Medulla oblongata (tissue), 1 donor: ENCODE measurements at regions not wholly inside any gene's neighbourhood (a gene's known extent, or its start where the extent isn't known, plus 50 kb on each side); places are given as distances from the start of the nearest gene placed in this dataset.
"Not testable (repeated sequence)": the region's sequence is repeated elsewhere in the genome, so short reads cannot be mapped to it uniquely, and the experiment has no call there.

ENCODE experiments used
- DNase-seq: peaks from one replicate; pipeline ENCODE4 v3.0.0-alpha.2; 2015; ENCODE audit errors: extremely low spot score

DNA sequence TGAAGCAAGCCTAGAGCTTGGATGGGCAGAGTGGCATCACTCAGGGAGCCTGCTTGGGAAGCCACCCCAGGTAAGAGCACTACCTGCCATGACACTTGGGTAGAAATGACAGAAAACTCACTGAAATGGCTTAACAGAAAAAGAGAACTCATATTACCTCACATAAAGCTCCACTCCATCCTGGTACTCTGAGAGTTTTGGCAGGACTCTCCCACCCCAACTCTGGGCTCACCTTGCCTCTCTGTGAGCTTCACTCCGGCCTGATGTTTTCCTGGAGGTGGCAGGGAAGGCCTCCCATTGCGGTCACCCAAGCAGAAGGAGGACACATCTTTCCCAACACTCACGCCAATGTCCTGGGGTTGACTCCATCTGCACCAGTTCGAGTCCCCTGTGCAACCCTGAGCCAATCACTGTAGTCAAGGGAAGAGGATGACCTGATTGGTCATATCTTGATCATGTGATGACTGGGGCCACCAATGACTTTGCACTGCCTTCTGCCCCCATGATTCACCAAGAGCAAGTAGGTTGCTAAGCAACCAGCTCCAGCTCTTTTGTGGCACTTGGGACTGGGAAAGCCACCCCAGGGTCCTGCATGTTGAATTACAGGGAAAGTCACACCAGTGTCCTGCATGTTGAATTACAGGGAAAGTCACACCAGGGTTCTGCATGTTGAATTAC, 446.1 kb upstream of the SULF2 start:
- no peak for DNase-seq

DNA sequence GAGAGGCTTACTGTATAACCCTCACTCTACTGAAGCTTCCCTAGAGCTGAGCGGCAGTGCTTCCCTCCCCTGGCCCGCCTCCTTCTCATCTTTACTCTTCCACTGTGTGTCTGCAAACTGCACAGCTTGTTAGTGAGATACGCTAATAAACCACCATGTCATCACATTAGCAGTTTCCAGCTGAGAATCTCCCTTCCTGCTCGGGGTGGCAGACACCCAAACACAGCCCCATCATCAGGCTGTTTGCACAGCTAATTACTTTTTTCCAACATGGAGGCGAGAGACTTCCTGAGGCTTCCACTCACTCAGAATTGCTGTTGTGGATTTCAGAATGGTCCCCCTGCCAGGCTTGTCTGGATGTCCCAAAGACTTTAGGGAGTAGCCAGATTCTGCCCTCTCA, 444.9 kb upstream of the SULF2 start:
- no peak for DNase-seq

DNA sequence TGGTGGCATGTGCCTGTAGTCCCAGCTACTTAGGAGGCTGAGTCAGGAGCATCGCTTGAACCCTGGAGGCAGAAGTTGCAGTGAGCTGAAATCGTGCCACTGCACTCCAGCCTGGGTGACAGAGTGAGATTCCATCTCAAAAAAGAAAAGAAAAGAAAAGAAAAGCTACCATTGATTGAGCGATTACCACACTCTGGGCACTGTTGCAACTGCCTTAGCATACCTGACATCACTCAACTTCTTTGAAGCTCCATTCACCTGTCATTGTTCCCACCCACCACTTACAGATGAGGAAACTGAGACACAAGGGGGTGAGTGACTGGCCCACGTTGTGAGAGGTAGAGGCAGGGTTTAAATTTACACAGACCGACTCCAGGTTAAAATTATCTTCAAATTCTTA, 442.1 kb upstream of the SULF2 start:
- no peak for DNase-seq

DNA sequence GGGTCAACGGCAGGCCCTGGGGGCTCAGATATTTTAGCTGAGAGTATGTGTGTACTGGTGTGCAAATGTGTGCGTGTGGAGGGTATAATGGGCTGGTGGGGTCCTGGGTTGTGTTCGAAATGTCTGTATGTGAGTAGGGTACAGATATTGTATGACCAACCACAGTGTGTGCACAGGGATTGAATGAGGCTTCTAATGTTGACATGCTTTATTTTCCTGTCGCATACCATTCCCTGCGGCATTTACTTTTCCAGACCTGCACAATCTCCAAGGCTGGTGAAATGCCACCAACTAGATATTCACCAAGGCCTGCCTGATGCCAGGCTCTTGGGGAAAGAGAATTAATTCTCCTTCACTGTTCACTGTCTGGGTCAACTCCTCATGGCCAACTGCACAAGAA, 441.4 kb upstream of the SULF2 start:
- DNase-seq = no peak

DNA sequence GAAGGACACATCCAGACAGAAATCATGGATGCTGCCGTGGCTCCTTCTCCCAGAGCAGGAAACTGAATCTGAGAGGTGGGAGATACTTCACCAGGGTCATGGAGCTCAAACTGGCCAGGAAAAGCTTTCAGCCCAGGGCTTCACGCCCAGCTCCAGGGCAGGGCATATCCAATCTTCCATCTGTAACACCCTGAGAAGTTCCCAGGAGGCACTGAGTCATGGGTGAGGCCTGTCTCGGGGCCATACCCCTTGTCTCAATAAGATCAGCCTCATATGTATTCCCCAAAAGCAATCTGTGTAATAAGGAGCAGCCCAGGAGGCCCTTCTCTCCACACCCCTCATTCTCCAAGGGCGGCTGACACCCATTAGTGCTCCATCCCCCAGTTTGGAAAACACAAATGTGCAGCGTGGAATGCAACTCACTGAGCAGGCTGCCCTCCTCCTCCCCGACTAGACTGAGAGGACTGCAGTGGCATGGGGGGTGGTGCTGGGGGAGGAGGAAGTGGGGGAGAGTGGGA, 439.3 kb upstream of the SULF2 start:
- no peak for DNase-seq

DNA sequence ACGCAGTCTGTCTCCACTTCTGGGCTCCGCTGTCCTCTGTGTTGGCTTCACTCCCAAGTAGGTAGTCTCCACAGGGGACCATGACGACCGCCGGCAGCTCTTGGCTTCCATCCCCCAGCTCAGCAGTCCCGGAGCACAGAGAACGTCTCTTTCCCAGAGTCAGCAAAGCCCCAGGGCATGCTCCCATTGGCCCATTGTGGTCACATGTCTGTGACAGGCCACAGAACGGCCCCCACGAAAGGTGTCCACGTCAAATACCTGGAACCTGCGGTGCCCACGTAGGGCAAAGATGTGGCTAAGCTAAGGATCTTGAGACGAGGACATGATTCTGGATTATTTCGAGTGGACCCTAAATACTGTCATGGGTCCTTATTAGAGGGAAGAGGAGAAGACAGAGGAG, 438.4 kb upstream of the SULF2 start:
- DNase-seq = peak; percentile 10

DNA sequence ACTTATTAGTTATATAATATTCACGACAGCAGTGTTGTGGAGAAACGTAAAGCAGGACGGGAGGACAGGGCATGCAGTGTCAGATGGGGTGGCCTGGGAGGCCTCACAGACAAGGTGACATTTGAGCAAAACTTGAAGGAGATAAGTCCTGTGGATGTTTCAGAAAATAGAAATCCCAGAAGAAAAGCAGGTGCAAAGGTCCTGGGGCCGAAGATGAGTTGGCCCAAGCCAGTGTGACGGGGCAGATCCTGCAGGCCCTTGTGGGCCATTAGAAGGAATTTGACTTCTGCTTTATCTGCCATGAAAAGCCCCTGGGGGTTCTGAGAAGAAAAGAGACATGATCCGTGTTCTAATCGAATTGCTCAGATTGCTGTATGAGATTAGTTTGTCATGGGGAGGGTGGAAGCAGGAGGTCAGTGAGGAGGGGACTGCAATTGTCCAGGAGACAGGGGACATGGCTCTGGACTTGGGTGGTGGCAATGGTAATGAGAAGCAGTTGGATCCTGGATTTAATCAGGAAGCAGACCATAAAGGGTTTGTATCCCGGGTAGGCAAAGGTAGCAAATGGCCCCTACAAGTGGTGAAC, 437.4 kb upstream of the SULF2 start:
- DNase-seq = no peak

DNA sequence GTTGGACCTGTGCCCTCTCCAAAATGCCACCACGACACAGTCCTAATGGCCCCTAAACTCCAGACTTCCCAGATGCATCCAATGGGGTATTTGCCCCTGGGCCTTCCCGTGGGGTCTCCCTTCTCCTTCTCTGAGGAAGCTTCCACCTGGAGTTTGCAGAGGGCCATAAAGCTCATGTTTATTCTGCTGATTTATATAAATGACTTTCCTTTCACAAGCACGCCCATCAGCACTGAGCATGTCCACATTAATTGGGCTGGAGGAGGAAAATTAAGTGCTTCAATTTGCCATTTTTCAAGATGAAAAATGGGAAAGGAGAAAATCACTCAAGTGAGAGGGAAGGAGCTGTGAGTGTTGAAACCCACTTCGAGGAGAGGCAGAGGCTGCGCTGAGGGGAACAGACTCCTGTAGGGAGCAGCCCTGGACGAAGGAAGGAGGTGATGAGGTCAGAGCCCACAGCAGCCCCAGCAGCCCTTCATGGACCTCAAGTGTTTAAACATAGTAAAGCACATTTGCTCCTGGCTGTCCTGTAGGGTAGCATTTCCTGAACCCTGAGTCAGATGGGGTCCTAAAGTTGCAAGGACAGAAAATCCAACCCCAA, 434.9 kb upstream of the SULF2 start:
- no peak for DNase-seq

DNA sequence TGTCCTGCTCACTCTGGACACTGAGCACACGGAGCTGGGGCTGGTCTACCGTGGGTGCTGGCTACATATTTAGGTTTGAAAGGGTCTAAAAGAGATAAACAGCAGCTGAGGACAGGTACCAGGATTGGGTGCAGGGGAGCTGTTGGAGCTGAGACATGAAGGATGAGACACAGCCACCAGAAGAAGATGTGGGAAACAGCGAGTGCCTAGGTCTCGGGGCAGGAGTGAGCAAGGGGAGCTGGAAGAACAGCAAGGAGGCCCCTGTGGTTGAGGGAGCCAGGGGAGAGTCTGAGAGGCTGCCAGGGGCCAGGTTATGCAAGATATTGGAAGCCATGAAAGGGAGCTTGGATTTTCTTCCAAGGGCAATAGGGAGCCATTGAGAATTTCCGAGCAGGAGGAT, 434.0 kb upstream of the SULF2 start:
- no peak for DNase-seq

DNA sequence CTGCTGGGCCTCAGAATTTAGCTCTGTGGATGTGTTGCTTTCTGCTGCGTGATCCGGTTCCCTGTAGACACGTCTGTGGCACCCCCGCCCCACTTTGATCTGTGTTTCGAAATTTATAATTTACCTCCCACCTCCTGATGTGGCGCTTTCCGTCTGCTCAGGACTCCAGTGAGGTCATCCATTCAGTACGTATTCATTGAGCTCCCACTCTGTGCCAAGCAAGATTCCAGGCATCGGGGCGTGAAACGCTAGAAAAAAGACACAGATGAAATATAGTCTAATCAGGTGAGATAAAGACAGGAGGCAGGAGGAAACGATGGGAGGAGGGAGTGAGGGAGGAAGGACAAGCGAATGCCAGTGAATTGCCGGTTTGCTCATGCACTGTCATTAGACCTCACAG, 431.9 kb upstream of the SULF2 start:
- DNase-seq = no peak

DNA sequence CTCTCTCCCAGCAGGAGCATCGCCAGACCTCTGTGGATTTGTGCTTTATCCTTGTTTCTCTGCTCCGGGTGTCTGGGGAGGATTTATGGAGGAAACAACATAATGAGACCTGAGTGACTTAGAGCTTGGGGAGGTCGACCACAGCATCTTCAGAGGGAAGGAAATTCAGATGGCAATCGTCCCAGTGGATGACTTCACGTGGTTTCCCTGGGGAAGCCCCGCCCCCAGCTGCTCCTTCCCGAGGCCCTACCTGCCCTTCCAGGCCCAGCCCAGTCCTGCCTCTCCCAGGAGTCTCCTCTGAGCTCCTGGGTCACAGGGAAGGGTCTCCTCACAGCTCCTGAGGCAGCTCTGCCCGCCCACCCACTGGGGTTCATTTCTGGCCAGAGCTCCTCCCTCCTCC, 430.3 kb upstream of the SULF2 start:
- DNase-seq = no peak

DNA sequence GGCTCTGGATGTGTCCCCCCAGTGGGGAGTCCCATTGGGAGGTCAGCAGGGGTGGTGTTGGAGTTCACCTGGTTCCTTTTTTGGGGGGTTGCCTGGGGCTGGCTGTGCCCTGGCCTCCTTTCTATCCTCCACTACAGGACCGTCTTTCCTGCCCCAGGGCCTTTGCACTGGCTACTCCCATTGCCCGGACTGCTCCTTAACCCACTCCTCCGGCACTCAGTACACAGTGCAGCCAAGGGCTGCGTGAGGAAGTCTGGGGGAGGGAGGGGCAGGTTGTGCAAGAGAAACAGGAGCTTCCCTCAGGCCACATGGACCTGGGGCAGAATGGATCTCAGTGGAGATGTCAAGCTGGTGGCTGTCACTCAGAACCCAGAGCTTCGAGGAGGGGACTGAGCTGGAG, 429.3 kb upstream of the SULF2 start:
- DNase-seq = no peak

DNA sequence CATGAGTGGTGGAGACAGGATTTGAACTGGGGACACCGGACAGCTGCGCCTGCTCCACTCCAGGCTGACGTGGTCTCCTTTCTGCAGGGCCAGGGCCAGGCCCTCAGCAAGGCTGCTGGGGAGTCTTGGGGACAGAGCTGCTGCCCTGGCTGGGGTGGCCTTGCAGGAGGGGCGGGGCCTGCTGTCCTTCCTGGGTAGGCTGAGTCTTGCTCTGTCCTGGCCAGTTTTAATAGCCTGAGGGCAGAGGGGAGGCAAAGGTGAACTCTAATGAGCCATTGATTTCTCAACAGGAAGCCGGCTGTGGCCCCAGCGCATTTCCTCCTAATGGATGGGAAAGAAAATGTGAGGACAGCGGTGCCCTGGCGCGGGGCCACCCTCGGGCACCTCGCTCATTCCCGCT, 428.4 kb upstream of the SULF2 start:
- DNase-seq = not testable (repeated sequence)

DNA sequence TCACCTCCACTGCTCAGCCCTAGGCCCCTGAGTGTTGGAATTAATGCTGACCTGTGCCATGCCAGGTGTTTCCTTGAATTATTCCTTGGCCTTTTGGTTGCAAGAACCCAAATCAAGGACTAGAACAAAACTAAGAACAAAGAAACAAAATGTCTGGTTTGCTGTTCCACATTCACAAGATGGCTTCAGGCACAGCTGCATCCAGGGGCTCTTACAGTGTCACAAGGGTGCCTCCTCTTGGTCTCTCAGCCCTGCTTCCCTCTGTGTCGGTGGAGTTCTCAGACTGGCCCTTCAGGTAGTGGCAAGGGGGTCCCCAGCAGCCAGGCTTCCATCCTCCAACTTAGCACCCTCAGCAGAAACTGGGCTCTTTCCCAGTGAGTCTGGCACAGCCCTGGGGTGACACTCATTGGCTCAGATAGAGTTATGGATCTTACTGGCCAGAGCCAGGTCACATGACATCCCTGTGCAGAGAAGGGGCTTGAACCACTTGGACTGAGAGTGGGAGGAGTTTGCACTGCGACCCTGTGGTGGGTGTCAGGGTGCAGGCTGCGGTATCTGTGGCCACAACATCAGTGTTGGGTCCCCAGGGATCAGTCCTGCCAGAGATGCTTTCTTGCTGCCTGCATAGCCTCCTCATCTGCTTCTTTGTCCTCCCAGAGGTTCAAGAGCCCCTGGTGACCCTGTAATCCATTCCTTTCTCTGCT, 427.7 kb upstream of the SULF2 start:
- DNase-seq = no peak

DNA sequence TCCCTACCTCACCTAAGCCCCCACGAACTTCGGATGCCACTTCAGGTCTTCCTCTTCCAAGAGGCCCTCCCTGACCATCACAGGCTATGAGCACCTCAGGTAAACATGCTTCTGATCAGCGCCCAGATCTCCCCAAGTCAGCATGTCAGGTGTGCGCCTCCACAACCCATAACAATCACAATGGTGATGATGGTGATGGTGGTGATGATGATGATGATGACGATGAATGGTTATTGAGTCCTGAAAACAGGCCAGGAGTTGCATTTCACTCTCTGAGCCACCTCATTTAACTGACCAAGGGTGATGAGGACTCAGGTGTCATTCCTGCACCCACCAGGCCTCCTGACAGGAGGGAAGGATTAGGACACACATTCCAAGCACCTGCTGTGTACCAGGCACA, 426.6 kb upstream of the SULF2 start:
- no peak for DNase-seq

DNA sequence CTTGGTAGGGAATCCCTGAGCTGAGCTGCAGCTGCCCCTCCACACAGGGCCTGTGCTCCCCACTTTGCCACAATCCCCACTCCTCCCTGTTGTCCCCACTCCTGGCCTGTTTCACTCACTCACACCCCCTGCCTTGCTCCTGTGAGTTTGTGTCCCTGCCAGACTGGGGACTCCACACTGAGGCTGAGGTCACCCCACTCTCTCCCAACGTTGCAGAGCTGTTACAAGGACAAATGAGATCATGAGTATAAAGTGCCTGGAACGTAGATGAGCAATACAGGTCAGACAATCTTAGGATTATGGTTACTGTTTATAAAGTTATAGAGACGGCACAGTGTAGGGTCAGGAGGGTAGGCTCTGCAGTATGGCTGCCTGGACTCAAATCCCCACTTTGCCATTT, 426.0 kb upstream of the SULF2 start:
- DNase-seq = no peak

DNA sequence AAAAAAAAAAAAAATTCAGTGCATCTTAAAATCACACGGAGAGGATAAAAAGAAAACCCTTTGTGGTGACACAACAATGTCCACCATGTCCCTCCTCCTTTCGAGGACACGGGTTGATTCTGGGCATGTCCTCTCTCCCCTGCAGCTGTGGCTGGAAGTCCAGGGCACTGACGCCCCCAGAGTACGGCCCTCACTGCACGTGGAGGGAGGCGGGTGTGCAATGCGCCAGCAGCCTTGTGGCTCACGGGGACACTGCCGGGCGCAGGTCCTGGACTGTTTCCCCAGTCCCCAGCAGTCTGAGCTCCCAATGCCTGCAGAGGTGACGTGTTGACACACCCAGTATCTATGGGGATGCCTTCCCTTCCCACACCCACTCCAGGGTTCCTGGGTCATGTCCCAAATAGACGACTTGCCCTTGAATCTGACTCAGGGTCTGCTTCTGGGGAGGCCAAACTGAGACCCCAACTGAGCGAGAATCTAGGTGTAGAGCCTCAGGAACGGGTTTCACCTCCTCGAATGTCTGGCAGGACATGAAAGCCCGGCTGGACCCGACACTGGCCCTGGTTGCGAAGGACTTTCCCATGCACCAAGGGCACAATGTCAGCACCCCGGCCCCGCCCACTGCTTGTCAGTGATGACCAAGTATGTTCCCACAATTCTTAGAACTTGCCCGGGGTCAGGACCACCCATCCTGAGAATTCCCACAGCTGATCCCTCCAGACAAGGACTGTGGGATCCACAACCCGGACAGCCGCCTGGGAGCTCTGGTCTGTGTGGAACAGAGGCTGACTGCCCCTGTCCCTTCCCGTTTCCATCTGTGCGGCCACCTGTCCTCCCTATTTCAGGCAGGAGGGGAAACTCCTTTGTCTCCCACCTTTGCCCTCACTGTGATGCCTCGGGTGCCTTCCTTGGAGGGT, 425.1 kb upstream of the SULF2 start:
- no peak for DNase-seq

DNA sequence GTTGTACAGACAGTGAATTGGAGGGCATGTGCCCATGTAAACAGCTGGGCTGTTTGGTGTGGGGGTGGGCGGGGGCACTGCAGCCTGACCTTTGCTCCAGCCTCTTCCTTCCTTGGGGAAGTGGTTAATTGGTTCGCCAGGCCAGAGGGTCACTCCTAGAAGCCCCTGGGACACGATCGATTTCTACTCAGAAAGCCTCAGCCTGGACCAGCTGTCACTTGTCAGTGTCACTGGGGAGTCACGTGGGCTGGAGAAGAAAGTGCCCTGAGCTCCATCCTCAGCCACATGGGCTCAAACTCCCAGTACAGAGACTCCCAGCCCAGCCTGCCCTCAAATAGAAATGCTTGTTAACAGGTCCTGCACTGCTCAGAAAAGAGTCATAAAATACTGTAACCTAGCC, 423.8 kb upstream of the SULF2 start:
- DNase-seq = no peak

DNA sequence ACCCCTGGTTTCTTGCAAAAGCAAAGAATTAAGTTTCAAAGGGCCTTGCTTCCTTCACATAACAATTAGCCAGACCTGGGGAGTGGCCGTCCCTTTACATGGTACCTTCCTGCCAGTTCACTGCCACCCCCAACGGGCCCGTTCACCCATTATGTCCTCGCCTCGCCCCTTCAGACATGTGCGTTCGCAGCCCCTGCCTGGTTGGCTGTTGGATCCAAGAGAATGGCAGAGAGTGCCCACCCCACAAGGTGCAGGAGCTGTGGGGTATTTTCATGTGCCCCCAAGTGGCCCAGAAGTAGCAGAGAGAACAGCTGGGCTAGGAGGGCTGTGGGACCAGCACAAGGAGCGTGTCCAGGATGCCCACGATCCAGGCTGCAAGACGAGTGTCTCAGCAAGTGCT, 422.9 kb upstream of the SULF2 start:
- DNase-seq = no peak

DNA sequence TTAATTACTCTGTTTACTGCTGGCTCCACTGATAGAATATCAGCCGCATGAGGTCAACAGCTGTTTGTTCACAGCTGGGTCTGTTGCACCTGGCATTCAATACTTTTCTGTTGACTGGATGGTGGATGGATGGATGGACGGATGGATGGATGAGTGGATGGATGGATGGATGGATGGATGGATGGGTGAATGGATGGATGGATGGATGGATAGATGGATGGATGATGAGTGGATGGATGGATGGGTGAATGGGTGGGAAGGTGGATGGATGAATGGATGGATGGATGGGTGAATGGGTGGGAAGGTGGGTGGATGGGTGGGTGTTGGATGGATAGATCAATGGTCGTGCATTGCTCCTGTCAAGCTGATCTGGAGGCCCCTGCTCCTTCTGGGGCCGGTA, 422.2 kb upstream of the SULF2 start:
- no peak for DNase-seq

DNA sequence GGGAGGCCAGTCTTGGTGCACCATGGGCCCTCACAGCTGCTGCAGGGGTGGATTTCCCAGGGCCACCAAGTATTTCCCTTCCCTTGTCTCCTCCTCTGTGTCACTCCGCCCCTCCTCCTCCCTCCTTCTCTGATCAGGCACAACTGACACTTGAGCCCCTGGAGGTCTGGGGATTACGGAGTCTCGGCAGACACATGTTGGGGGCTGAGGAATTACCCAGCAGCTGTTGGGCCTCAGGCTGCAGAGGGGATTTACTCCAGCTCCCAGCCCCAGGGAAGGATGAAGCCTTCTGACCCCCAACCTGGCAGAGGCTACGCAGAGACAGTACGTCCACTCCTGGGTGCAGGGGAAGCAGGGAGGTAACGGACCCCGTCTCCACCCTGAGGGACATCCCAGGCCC, 420.5 kb upstream of the SULF2 start:
- DNase-seq = no peak

DNA sequence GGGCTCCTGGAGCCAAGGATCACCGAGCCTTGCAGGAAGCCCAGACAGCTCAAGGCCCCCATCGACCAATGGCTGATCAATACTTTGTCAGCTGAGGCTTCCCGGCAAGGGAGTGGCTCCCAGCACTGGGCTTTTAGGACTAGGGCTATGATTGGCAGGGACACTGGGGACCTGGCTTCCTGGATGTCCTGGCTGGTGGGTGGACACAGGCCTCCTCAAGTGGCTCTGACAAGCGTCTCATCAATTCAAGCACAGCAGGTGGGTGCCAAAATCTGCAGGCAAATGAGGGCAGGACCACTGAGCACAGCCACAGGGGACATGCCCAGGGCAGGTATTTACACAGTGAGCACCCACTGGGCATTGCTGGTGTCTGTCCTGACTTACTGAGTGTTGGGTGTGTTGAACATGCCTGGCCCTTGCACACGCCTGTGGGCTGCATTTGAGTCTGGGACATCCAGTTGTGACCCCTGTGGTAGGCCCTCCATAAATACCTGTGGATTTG, 420.1 kb upstream of the SULF2 start:
- DNase-seq = no peak
